ENCODE measurements at regions not wholly inside any gene's neighbourhood (a gene's known extent, or its start where the extent isn't known, plus 50 kb on each side); places are given as distances from the start of the nearest gene placed in this dataset.

GRCh38 chr12:124639122-124639806 lies 71.9 kb upstream of the NCOR2 start:
- no peak for TF ChIP-seq CTCF (IDR thresholded peaks at IDR 0.05; ENCODE audit: poor library complexity)
- TF ChIP-seq EZH2phosphoT487 (IDR thresholded peaks at IDR 0.05; ENCODE audit: low read depth, severe bottlenecking, unreplicated experiment) = no peak
- TF ChIP-seq EZH2 (IDR thresholded peaks at IDR 0.05; ENCODE audit: borderline replicate concordance) = no peak

GRCh38 chr12:124637581-124637981 lies 70.2 kb upstream of the NCOR2 start:
- TF ChIP-seq EZH2phosphoT487 (IDR thresholded peaks at IDR 0.05; ENCODE audit: low read depth, severe bottlenecking, unreplicated experiment) (no peak), CTCF (IDR thresholded peaks at IDR 0.05; ENCODE audit: poor library complexity) (no peak), EZH2 (IDR thresholded peaks at IDR 0.05; ENCODE audit: borderline replicate concordance) (no peak)
- Histone ChIP-seq H3K27ac (peak overlapping the region; percentile 71), H3K9me2 (replicated peaks; ENCODE audit: insufficient read depth) (no peaks in the 10 kb centered on the region), H4K20me1 (ENCODE audit: insufficient read depth, poor library complexity, severe bottlenecking) (no peaks in the 10 kb centered on the region), H3K9me3 (ENCODE audit: low read depth) (no peaks in the 10 kb centered on the region), H3K4me1 (ENCODE audit: insufficient read depth) (peaks cover 26% of the 10 kb centered on the region), H3K4me2 (peak overlapping the region; percentile 53), H3K4me3 (no peak overlapping the region), H3K36me3 (replicated peaks; ENCODE audit: insufficient read depth, low read depth) (no peaks in the 10 kb centered on the region), H3K27me3 (no peaks in the 10 kb centered on the region), H2AFZ (no peak overlapping the region), H3K79me2 (no peaks in the 10 kb centered on the region)
- 46% methylated on average over 12 of the region's 12 CpGs for WGBS (ENCODE audit: low lambda C conversion rate, missing lambda C conversion rate)
- DNase-seq (ENCODE audit: low spot score) = peak; percentile 69

More at GRCh38 chr12:124639122-124639806, 71.9 kb upstream of the NCOR2 start:
- Histone ChIP-seq H3K27ac (no peak overlapping the region), H2AFZ (no peak overlapping the region), H3K9me3 (ENCODE audit: low read depth) (no peaks in the 10 kb centered on the region), H3K27me3 (no peaks in the 10 kb centered on the region), H3K79me2 (no peaks in the 10 kb centered on the region), H3K4me3 (no peak overlapping the region), H3K9me2 (replicated peaks; ENCODE audit: insufficient read depth) (no peaks in the 10 kb centered on the region), H3K4me2 (no peak overlapping the region), H4K20me1 (ENCODE audit: insufficient read depth, poor library complexity, severe bottlenecking) (no peaks in the 10 kb centered on the region), H3K36me3 (replicated peaks; ENCODE audit: insufficient read depth, low read depth) (no peaks in the 10 kb centered on the region), H3K4me1 (ENCODE audit: insufficient read depth) (peaks cover 20% of the 10 kb centered on the region)
- 77% methylated on average over 6 of the region's 6 CpGs for WGBS (ENCODE audit: low lambda C conversion rate, missing lambda C conversion rate)
- no peak for DNase-seq (ENCODE audit: low spot score)

- Histone ChIP-seq H3K4me2 (no peak overlapping the region), H3K27ac (peak overlapping the region; percentile 71)
- TF ChIP-seq EZH2 (IDR thresholded peaks at IDR 0.05; ENCODE audit: borderline replicate concordance) = no peak
Measured at GRCh38 chr12:124637163-124637562, 69.8 kb upstream of the NCOR2 start.

GRCh38 chr12:124636138-124636978 lies 68.9 kb upstream of the NCOR2 start:
- Histone ChIP-seq H3K9me2 (replicated peaks; ENCODE audit: insufficient read depth) (no peaks in the 10 kb centered on the region), H3K4me3 (no peak overlapping the region), H3K4me1 (ENCODE audit: insufficient read depth) (peaks cover 33% of the 10 kb centered on the region), H3K9me3 (ENCODE audit: low read depth) (no peaks in the 10 kb centered on the region), H3K36me3 (replicated peaks; ENCODE audit: insufficient read depth, low read depth) (no peaks in the 10 kb centered on the region), H3K79me2 (no peaks in the 10 kb centered on the region), H3K27me3 (no peaks in the 10 kb centered on the region), H2AFZ (no peak overlapping the region), H3K4me2 (no peak overlapping the region), H4K20me1 (ENCODE audit: insufficient read depth, poor library complexity, severe bottlenecking) (no peaks in the 10 kb centered on the region), H3K27ac (peak overlapping the region; percentile 77)
- TF ChIP-seq CTCF (IDR thresholded peaks at IDR 0.05; ENCODE audit: poor library complexity) (no peak), EZH2phosphoT487 (IDR thresholded peaks at IDR 0.05; ENCODE audit: low read depth, severe bottlenecking, unreplicated experiment) (no peak), EZH2 (IDR thresholded peaks at IDR 0.05; ENCODE audit: borderline replicate concordance) (no peak)
- DNase-seq (ENCODE audit: low spot score) = peak; percentile 73
- WGBS (ENCODE audit: low lambda C conversion rate, missing lambda C conversion rate) = 37% methylated on average over 10 of the region's 10 CpGs

More at GRCh38 chr12:124637163-124637562, 69.8 kb upstream of the NCOR2 start:
- H3K9me3 ChIP-seq (ENCODE audit: low read depth) = no peaks in the 10 kb centered on the region
- H3K36me3 ChIP-seq (replicated peaks; ENCODE audit: insufficient read depth, low read depth) = no peaks in the 10 kb centered on the region
- H2AFZ ChIP-seq = no peak overlapping the region
- no peaks in the 10 kb centered on the region for H3K27me3 ChIP-seq
- no peak for DNase-seq (ENCODE audit: low spot score)
- no peaks in the 10 kb centered on the region for H3K9me2 ChIP-seq (replicated peaks; ENCODE audit: insufficient read depth)
- no peaks in the 10 kb centered on the region for H3K79me2 ChIP-seq
- H3K4me3 ChIP-seq = no peak overlapping the region
- H3K4me1 ChIP-seq (ENCODE audit: insufficient read depth) = peaks cover 29% of the 10 kb centered on the region
- H4K20me1 ChIP-seq (ENCODE audit: insufficient read depth, poor library complexity, severe bottlenecking) = no peaks in the 10 kb centered on the region
- 55% methylated on average over 4 of the region's 4 CpGs for WGBS (ENCODE audit: low lambda C conversion rate, missing lambda C conversion rate)

Data from hepatocyte (in vitro differentiated cells).